SK-N-SH (cell line): ENCODE measurements at regions not wholly inside any gene's neighbourhood (a gene's known extent, or its start where the extent isn't known, plus 50 kb on each side); places are given as distances from the start of the nearest gene placed in this dataset.

ENCODE experiments used
- CTCF ChIA-PET: fragments of 300-600, 350-600 bp; formaldehyde crosslinking; extraction: SDS; loops from one replicate; lab custom pipeline; 2021; lab: Yijun Ruan, JAX
- POLR2A ChIA-PET: fragments of 350-600 bp; sonication (Branson Sonifier 250); formaldehyde crosslinking; extraction: SDS; loops from one replicate; lab custom pipeline; 2020; ENCODE audit warnings: antibody characterized with exemption, inconsistent platforms; lab: Yijun Ruan, JAX
- DNase-seq: peaks from one replicate; pipeline ENCODE4 v3.0.0; 2012
- H2AFZ ChIP-seq: fragments of 200-600 bp; sonication (generic); 2 replicates; pipeline ENCODE4 v1.8.1; 2016; ENCODE audit warnings: antibody characterized with exemption, mild to moderate bottlenecking, low read depth
- H3F3A ChIP-seq: fragments of 200-600 bp; sonication (generic); replicated peaks from 2 replicates; pipeline ENCODE3; 2016; ENCODE audit warnings: antibody characterized with exemption, mild to moderate bottlenecking; ENCODE audit not compliant: insufficient read depth
- H3K27ac ChIP-seq, 2 experiments: fragments of 200-500 bp in 1 of 2; fragments of 200-600 bp in 1 of 2; sonication (Bioruptor generic) in 1 of 2; sonication (generic), shearing (Covaris generic) in 1 of 2; 2 replicates each; pipeline versions ENCODE4 v1.5.1 to v1.6.1; 2014 to 2016; ENCODE audit warnings: low read depth in 2 of 2, inconsistent platforms in 1 of 2, low read length in 1 of 2, mild to moderate bottlenecking in 1 of 2, mixed read lengths in 1 of 2
- H3K27me3 ChIP-seq: fragments of 200-600 bp; sonication (generic), shearing (Covaris generic); 2 replicates; pipeline ENCODE4 v1.6.1; 2016; ENCODE audit warnings: mixed run types; ENCODE audit not compliant: insufficient read depth
- H3K36me3 ChIP-seq, 2 experiments: fragments of 200-500 bp in 1 of 2; fragments of 200-600 bp in 1 of 2; sonication (Bioruptor generic) in 1 of 2; sonication (generic) in 1 of 2; replicated peaks in 1 of 2; 2 replicates each; pipeline versions ENCODE3 to v1.5.1; 2014 to 2016; ENCODE audit warnings: low read length in 1 of 2, mild to moderate bottlenecking in 1 of 2; ENCODE audit not compliant: insufficient read depth in 2 of 2, control insufficient read depth in 1 of 2
- H3K4me1 ChIP-seq, 2 experiments: fragments of 200-500 bp in 1 of 2; fragments of 200-600 bp in 1 of 2; sonication (Bioruptor generic) in 1 of 2; sonication (generic), shearing (Covaris generic) in 1 of 2; 2 replicates each; pipeline versions ENCODE4 v1.5.1 to v1.6.1; 2014 to 2016; ENCODE audit warnings: low read depth in 1 of 2, low read length in 1 of 2, mixed run types in 1 of 2; ENCODE audit not compliant: insufficient read depth in 2 of 2, control insufficient read depth in 1 of 2
- H3K4me2 ChIP-seq: fragments of 200-600 bp; sonication (generic), shearing (Covaris generic); 2 replicates; pipeline ENCODE4 v1.6.1; 2017; ENCODE audit warnings: mixed run types
- H3K4me3 ChIP-seq, 2 experiments: fragments of 200-500 bp in 1 of 2; fragments of 200-600 bp in 1 of 2; sonication (Bioruptor generic) in 1 of 2; sonication (generic), shearing (Covaris generic) in 1 of 2; 2 replicates each; pipeline versions ENCODE4 v1.5.1 to v1.8.1; 2014 to 2016; ENCODE audit warnings: low read depth in 2 of 2, inconsistent platforms in 1 of 2, low read length in 1 of 2, mild to moderate bottlenecking in 1 of 2, mixed read lengths in 1 of 2, moderate library complexity in 1 of 2
- H3K79me2 ChIP-seq: fragments of 200-600 bp; sonication (generic); 2 replicates; pipeline ENCODE4 v1.8.1; 2017; ENCODE audit warnings: mild to moderate bottlenecking; ENCODE audit not compliant: insufficient read depth
- H3K9ac ChIP-seq: fragments of 200-600 bp; sonication (generic); 2 replicates; pipeline ENCODE4 v1.6.1; 2017; ENCODE audit warnings: mixed run types
- H3K9me2 ChIP-seq: fragments of 200-600 bp; sonication (generic); 2 replicates; pipeline ENCODE4 v1.6.1; 2017; ENCODE audit warnings: mixed run types
- H3K9me3 ChIP-seq: fragments of 200-600 bp; sonication (generic); 2 replicates; pipeline ENCODE4 v1.6.1; 2017; ENCODE audit warnings: mixed run types, mild to moderate bottlenecking, moderate library complexity
- H4K20me1 ChIP-seq: fragments of 200-600 bp; sonication (generic); 2 replicates; pipeline ENCODE4 v1.6.1; 2017; ENCODE audit warnings: mild to moderate bottlenecking, mixed run types; ENCODE audit not compliant: insufficient read depth
- CHD2 ChIP-seq: fragments of 150-350 bp; IDR thresholded peaks from 2 replicates; pipeline ENCODE4 v1.6.1; 2018; ENCODE audit warnings: low read length; ENCODE audit not compliant: partially characterized antibody
- FOSL2 ChIP-seq: IDR thresholded peaks from 2 replicates; pipeline ENCODE4 v1.4.0; 2012; ENCODE audit warnings: low read depth, mild to moderate bottlenecking, moderate library complexity, borderline replicate concordance
- FOXJ3 ChIP-seq: sonication (generic); formaldehyde crosslinking; IDR thresholded peaks from 2 replicates; pipeline ENCODE4 v1.5.1; 2020; ENCODE audit warnings: mild to moderate bottlenecking, missing genetic modification reagents
- FOXM1 ChIP-seq: IDR thresholded peaks from 2 replicates; pipeline ENCODE4 v1.4.0; 2012; ENCODE audit warnings: low read depth, mild to moderate bottlenecking
- JUND ChIP-seq: IDR thresholded peaks from 2 replicates; pipeline ENCODE4 v1.4.0; 2012
- MEF2A ChIP-seq: IDR thresholded peaks from 2 replicates; pipeline ENCODE4 v1.4.0; 2012; ENCODE audit warnings: low read depth, borderline replicate concordance
- NRF1 ChIP-seq: IDR thresholded peaks from 2 replicates; pipeline ENCODE4 v1.6.1; 2012; ENCODE audit warnings: low read depth, mild to moderate bottlenecking, low read length
- POLR2AphosphoS5 ChIP-seq: IDR thresholded peaks from 2 replicates; pipeline ENCODE4 v1.6.1; 2012; ENCODE audit warnings: low read depth, low read length
- RAD21 ChIP-seq: IDR thresholded peaks from 2 replicates; pipeline ENCODE4 v1.6.1; 2012; ENCODE audit warnings: mild to moderate bottlenecking, low read length
- RCOR1 ChIP-seq: fragments of 150-350 bp; IDR thresholded peaks from 2 replicates; pipeline ENCODE4 v1.6.1; 2017; ENCODE audit warnings: antibody characterized with exemption, low read length
- RFX5 ChIP-seq: IDR thresholded peaks from 2 replicates; pipeline ENCODE4 v1.6.1; 2012; ENCODE audit warnings: mild to moderate bottlenecking, improper control_type of control experiment, low read length
- SIN3A ChIP-seq: IDR thresholded peaks from 2 replicates; pipeline ENCODE4 v1.6.1; 2012; ENCODE audit warnings: low read depth, mild to moderate bottlenecking, low read length, moderate library complexity, borderline replicate concordance
- TCF12 ChIP-seq: IDR thresholded peaks from 2 replicates; pipeline ENCODE4 v1.4.0; 2012
- TEAD4 ChIP-seq: IDR thresholded peaks from 2 replicates; pipeline ENCODE4 v1.4.0; 2012; ENCODE audit warnings: mild to moderate bottlenecking, borderline replicate concordance; ENCODE audit not compliant: insufficient read depth
- USF1 ChIP-seq: IDR thresholded peaks from 2 replicates; pipeline ENCODE4 v1.4.0; 2012; ENCODE audit warnings: low read depth, borderline replicate concordance
- ZBTB33 ChIP-seq: IDR thresholded peaks from 2 replicates; pipeline ENCODE4 v1.4.0; 2012; ENCODE audit warnings: low read depth, borderline replicate concordance
- WGBS: methylation state at CpG from one replicate; pipeline ENCODE4 v1.1.6; 2017; ENCODE audit warnings: low lambda C conversion rate; 5-methylcytosine and 5-hydroxymethylcytosine counted together
- TF ChIP-seq, protein P1 (sequence below): IDR thresholded peaks from 2 replicates; pipeline ENCODE4 v1.6.1; 2012; ENCODE audit warnings: mild to moderate bottlenecking, low read depth, low read length, moderate library complexity
- TF ChIP-seq, protein P2 (sequence below): IDR thresholded peaks from 2 replicates; pipeline ENCODE4; 2012

GRCh38 chr6:168250250-168250649, 69.3 kb downstream of the DACT2 start:
- Histone ChIP-seq H2AFZ (no peak overlapping the region), H3K4me3 (no peak overlapping the region), H3K4me2 (no peak overlapping the region), H3K9me2 (no peaks in the 10 kb centered on the region), H3F3A (no peaks in the 10 kb centered on the region), H3K27ac (no peak overlapping the region), H3K9me3 (no peaks in the 10 kb centered on the region), H3K9ac (no peak overlapping the region), H4K20me1 (no peaks in the 10 kb centered on the region), H3K4me1 (peaks cover 0 to 22% of the 10 kb centered on the region in 2 experiments; a peak in 2 of 4 replicates), H3K36me3 (no peaks in the 10 kb centered on the region), H3K79me2 (no peaks in the 10 kb centered on the region), H3K27me3 (no peaks in the 10 kb centered on the region)
- POLR2A ChIA-PET: no interaction called here
- no peak for DNase-seq
- 24% methylated on average over 2 of the region's 11 CpGs for WGBS
- CTCF ChIA-PET: no interaction called here
- TF ChIP-seq POLR2AphosphoS5 (no peak), FOSL2 (no peak), SIN3A (no peak), TCF12 (no peak), MEF2A (no peak), RCOR1 (no peak), ZBTB33 (no peak), JUND (no peak)
- TF ChIP-seq, protein P1, sequence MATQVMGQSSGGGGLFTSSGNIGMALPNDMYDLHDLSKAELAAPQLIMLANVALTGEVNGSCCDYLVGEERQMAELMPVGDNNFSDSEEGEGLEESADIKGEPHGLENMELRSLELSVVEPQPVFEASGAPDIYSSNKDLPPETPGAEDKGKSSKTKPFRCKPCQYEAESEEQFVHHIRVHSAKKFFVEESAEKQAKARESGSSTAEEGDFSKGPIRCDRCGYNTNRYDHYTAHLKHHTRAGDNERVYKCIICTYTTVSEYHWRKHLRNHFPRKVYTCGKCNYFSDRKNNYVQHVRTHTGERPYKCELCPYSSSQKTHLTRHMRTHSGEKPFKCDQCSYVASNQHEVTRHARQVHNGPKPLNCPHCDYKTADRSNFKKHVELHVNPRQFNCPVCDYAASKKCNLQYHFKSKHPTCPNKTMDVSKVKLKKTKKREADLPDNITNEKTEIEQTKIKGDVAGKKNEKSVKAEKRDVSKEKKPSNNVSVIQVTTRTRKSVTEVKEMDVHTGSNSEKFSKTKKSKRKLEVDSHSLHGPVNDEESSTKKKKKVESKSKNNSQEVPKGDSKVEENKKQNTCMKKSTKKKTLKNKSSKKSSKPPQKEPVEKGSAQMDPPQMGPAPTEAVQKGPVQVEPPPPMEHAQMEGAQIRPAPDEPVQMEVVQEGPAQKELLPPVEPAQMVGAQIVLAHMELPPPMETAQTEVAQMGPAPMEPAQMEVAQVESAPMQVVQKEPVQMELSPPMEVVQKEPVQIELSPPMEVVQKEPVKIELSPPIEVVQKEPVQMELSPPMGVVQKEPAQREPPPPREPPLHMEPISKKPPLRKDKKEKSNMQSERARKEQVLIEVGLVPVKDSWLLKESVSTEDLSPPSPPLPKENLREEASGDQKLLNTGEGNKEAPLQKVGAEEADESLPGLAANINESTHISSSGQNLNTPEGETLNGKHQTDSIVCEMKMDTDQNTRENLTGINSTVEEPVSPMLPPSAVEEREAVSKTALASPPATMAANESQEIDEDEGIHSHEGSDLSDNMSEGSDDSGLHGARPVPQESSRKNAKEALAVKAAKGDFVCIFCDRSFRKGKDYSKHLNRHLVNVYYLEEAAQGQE: no peak

GRCh38 chr6:168249746-168250145, 69.8 kb downstream of the DACT2 start:
- no peak overlapping the region for H3K4me3 ChIP-seq
- no peaks in the 10 kb centered on the region for H3F3A ChIP-seq
- no peak overlapping the region for H3K9ac ChIP-seq
- peaks cover 0 to 22% of the 10 kb centered on the region in 2 experiments; a peak in 2 of 4 replicates for H3K4me1 ChIP-seq
- no peak overlapping the region for H3K4me2 ChIP-seq
- H3K27me3 ChIP-seq: no peaks in the 10 kb centered on the region
- no peaks in the 10 kb centered on the region for H4K20me1 ChIP-seq
- no peaks in the 10 kb centered on the region for H3K9me3 ChIP-seq
- H3K27ac ChIP-seq: no peak overlapping the region
- DNase-seq: no peak
- CTCF ChIA-PET: no interaction called here
- no peak overlapping the region for H2AFZ ChIP-seq
- no peaks in the 10 kb centered on the region for H3K79me2 ChIP-seq
- no peaks in the 10 kb centered on the region for H3K36me3 ChIP-seq
- H3K9me2 ChIP-seq: no peaks in the 10 kb centered on the region
- POLR2A ChIA-PET: no interaction called here
- 61% methylated on average over 12 of the region's 13 CpGs for WGBS
- no peak for TF ChIP-seq RCOR1
- TF ChIP-seq ZBTB33: no peak
- TF ChIP-seq, protein P2, sequence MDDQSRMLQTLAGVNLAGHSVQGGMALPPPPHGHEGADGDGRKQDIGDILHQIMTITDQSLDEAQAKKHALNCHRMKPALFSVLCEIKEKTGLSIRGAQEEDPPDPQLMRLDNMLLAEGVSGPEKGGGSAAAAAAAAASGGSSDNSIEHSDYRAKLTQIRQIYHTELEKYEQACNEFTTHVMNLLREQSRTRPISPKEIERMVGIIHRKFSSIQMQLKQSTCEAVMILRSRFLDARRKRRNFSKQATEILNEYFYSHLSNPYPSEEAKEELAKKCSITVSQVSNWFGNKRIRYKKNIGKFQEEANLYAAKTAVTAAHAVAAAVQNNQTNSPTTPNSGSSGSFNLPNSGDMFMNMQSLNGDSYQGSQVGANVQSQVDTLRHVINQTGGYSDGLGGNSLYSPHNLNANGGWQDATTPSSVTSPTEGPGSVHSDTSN: no peak
- no peak for TF ChIP-seq RAD21
- TF ChIP-seq NRF1: no peak
- TF ChIP-seq FOXM1: no peak
- TF ChIP-seq TEAD4: no peak
- TF ChIP-seq FOXJ3 (CRISPR knock-in tag): no peak
- TF ChIP-seq USF1: no peak
- no peak for TF ChIP-seq RFX5
- TF ChIP-seq CHD2: no peak
